HG03378 (cell line): ENCODE measurements at regions not wholly inside any gene's neighbourhood (a gene's known extent, or its start where the extent isn't known, plus 50 kb on each side); places are given as distances from the start of the nearest gene placed in this dataset.

Experiments
- ATAC-seq: cut with Tn5 transposase; IDR thresholded peaks from one replicate; pipeline ENCODE4 v1.9.1; 2021; ENCODE audit warnings: mild to moderate bottlenecking, moderate library complexity; ENCODE audit not compliant: unreplicated experiment

- ATAC-seq, result no peak
These were observed 358.2 kb upstream of the MYT1L start for GRCh38 chr2:2689306-2689705.

- ATAC-seq, result no peak
These were observed 357.2 kb upstream of the MYT1L start for GRCh38 chr2:2688254-2688653.

- no peak for ATAC-seq
These were observed 356.7 kb upstream of the MYT1L start for GRCh38 chr2:2687745-2688144.

GRCh38 chr2:2686222-2686621 lies 355.1 kb upstream of the MYT1L start:
- ATAC-seq, result no peak

- no peak for ATAC-seq
These were observed 352.6 kb upstream of the MYT1L start for GRCh38 chr2:2683606-2684224.

GRCh38 chr2:2682700-2683342 lies 351.7 kb upstream of the MYT1L start:
- no peak for ATAC-seq

- no peak for ATAC-seq
These were observed 350.7 kb upstream of the MYT1L start for GRCh38 chr2:2681711-2682251.

GRCh38 chr2:2681085-2681484 lies 350.0 kb upstream of the MYT1L start:
- ATAC-seq, result no peak

GRCh38 chr2:2674831-2675230 lies 343.8 kb upstream of the MYT1L start:
- no peak for ATAC-seq

- no peak for ATAC-seq
These were observed 342.3 kb upstream of the MYT1L start for GRCh38 chr2:2673406-2673805.

GRCh38 chr2:2672249-2672648 lies 341.2 kb upstream of the MYT1L start:
- no peak for ATAC-seq

GRCh38 chr2:2671826-2672225 lies 340.8 kb upstream of the MYT1L start:
- no peak for ATAC-seq

GRCh38 chr2:2669316-2669715 lies 338.2 kb upstream of the MYT1L start:
- ATAC-seq, result no peak

- no peak for ATAC-seq
These were observed 337.7 kb upstream of the MYT1L start for GRCh38 chr2:2668681-2669265.

GRCh38 chr2:2667690-2668089 lies 336.6 kb upstream of the MYT1L start:
- no peak for ATAC-seq

GRCh38 chr2:2665834-2666133 lies 334.7 kb upstream of the MYT1L start:
- no peak for ATAC-seq

- no peak for ATAC-seq
These were observed 334.1 kb upstream of the MYT1L start for GRCh38 chr2:2664989-2665833.

- ATAC-seq, result no peak
These were observed 332.4 kb upstream of the MYT1L start for GRCh38 chr2:2663401-2664036.

- ATAC-seq, result no peak
These were observed 331.8 kb upstream of the MYT1L start for GRCh38 chr2:2662847-2663356.

GRCh38 chr2:2662037-2662846 lies 331.2 kb upstream of the MYT1L start:
- no peak for ATAC-seq
